MM.1S (cell line): ENCODE measurements at regions not wholly inside any gene's neighbourhood (a gene's known extent, or its start where the extent isn't known, plus 50 kb on each side); places are given as distances from the start of the nearest gene placed in this dataset.

Source experiments
- DNase-seq: peaks from one replicate; pipeline ENCODE4 v3.0.0-alpha.2; 2015
- H2AFZ ChIP-seq: fragments of 300-600 bp; sonication (generic); 2 replicates; pipeline ENCODE4 v1.6.0; 2016; ENCODE audit warnings: antibody characterized with exemption, low read length
- H3F3A ChIP-seq: fragments of 300-600 bp; sonication (generic); 2 replicates; pipeline ENCODE4 v1.6.1; 2016; ENCODE audit warnings: mild to moderate bottlenecking, antibody characterized with exemption, low read length, moderate library complexity, mixed read lengths; ENCODE audit not compliant: insufficient read depth
- H3K27ac ChIP-seq: fragments of 300-600 bp; sonication (generic); 2 replicates; pipeline ENCODE4 v1.5.1; 2016; ENCODE audit warnings: mild to moderate bottlenecking, low read length
- H3K27me3 ChIP-seq: fragments of 300-600 bp; sonication (generic); replicated peaks from 2 replicates; pipeline ENCODE4 v1.6.0; 2016; ENCODE audit warnings: low read length; ENCODE audit not compliant: insufficient read depth
- H3K36me3 ChIP-seq: fragments of 300-600 bp; sonication (generic); replicated peaks from 2 replicates; pipeline ENCODE4 v1.6.1; 2016; ENCODE audit warnings: mild to moderate bottlenecking, low read length, mixed read lengths; ENCODE audit not compliant: insufficient read depth
- H3K4me1 ChIP-seq: fragments of 300-600 bp; sonication (generic); 2 replicates; pipeline ENCODE4 v1.6.1; 2016; ENCODE audit warnings: low read length, mixed read lengths
- H3K4me2 ChIP-seq: fragments of 300-600 bp; sonication (generic); 2 replicates; pipeline ENCODE4 v1.6.0; 2016; ENCODE audit warnings: low read depth, low read length
- H3K4me3 ChIP-seq: fragments of 300-600 bp; sonication (generic); 2 replicates; pipeline ENCODE4 v1.5.1; 2016; ENCODE audit warnings: low read length, mixed read lengths
- H3K79me2 ChIP-seq: fragments of 300-600 bp; sonication (generic); 2 replicates; pipeline ENCODE4 v1.6.1; 2016; ENCODE audit warnings: mixed run types, low read length, mixed read lengths
- H3K9ac ChIP-seq: fragments of 300-600 bp; sonication (generic); 2 replicates; pipeline ENCODE4 v1.6.1; 2016; ENCODE audit warnings: low read length, mixed read lengths
- H3K9me2 ChIP-seq: fragments of 300-600 bp; sonication (generic); replicated peaks from 2 replicates; pipeline ENCODE4 v1.6.1; 2016; ENCODE audit warnings: mild to moderate bottlenecking, low read length, mixed read lengths; ENCODE audit not compliant: insufficient read depth
- H3K9me3 ChIP-seq: fragments of 300-600 bp; sonication (generic); replicated peaks from 2 replicates; pipeline ENCODE4 v1.6.1; 2016; ENCODE audit warnings: mild to moderate bottlenecking, low read length, mixed read lengths; ENCODE audit not compliant: insufficient read depth
- H4K20me1 ChIP-seq: fragments of 300-600 bp; sonication (generic); 2 replicates; pipeline ENCODE4 v1.6.1; 2016; ENCODE audit warnings: mild to moderate bottlenecking, low read length, moderate library complexity, mixed read lengths; ENCODE audit not compliant: insufficient read depth
- CTCF ChIP-seq: fragments of 300-600 bp; sonication (generic); IDR thresholded peaks from 2 replicates; pipeline ENCODE4 v1.5.1; 2016; ENCODE audit warnings: antibody characterized with exemption, low read length, mixed read lengths
- EZH2 ChIP-seq: fragments of 300-600 bp; sonication (generic); optimal IDR thresholded peaks from 2 replicates; pipeline ENCODE3; 2017; ENCODE audit warnings: low read depth, mild to moderate bottlenecking, antibody characterized with exemption, low read length, mixed read lengths
- EZH2phosphoT487 ChIP-seq: fragments of 300-600 bp; sonication (generic); IDR thresholded peaks from 2 replicates; pipeline ENCODE4 v1.6.1; 2018; ENCODE audit warnings: antibody characterized with exemption, low read length

- Histone ChIP-seq H3K4me3 (no peak overlapping the region), H3K36me3 (no peaks in the 10 kb centered on the region), H3K4me1 (no peaks in the 10 kb centered on the region), H3K9me2 (no peaks in the 10 kb centered on the region), H3K4me2 (no peak overlapping the region), H4K20me1 (no peaks in the 10 kb centered on the region), H2AFZ (no peak overlapping the region), H3K9me3 (no peaks in the 10 kb centered on the region), H3K27ac (no peak overlapping the region), H3F3A (no peaks in the 10 kb centered on the region), H3K9ac (no peak overlapping the region), H3K27me3 (no peaks in the 10 kb centered on the region), H3K79me2 (no peaks in the 10 kb centered on the region)
- no peak for DNase-seq
- TF ChIP-seq CTCF (no peak), EZH2 (no peak), EZH2phosphoT487 (no peak)
Observed at GRCh38 chr1:78325293-78325692, 165.5 kb upstream of the PTGFR start.

- H3K9ac ChIP-seq = no peak overlapping the region
- TF ChIP-seq CTCF (no peak), EZH2 (no peak), EZH2phosphoT487 (no peak)
- H3K9me3 ChIP-seq = no peaks in the 10 kb centered on the region
- H3K27ac ChIP-seq = no peak overlapping the region
- H3F3A ChIP-seq = no peaks in the 10 kb centered on the region
- H3K4me2 ChIP-seq = no peak overlapping the region
- no peaks in the 10 kb centered on the region for H4K20me1 ChIP-seq
- no peaks in the 10 kb centered on the region for H3K4me1 ChIP-seq
- no peak for DNase-seq
- no peaks in the 10 kb centered on the region for H3K79me2 ChIP-seq
- H3K9me2 ChIP-seq = no peaks in the 10 kb centered on the region
- no peak overlapping the region for H3K4me3 ChIP-seq
- no peaks in the 10 kb centered on the region for H3K36me3 ChIP-seq
- H3K27me3 ChIP-seq = no peaks in the 10 kb centered on the region
- H2AFZ ChIP-seq = no peak overlapping the region
Observed at GRCh38 chr1:78329475-78329874, 161.3 kb upstream of the PTGFR start.

- no peak for DNase-seq
- Histone ChIP-seq H3K9ac (no peak overlapping the region), H3K27ac (no peak overlapping the region), H2AFZ (no peak overlapping the region), H3K4me3 (no peak overlapping the region), H3K36me3 (no peaks in the 10 kb centered on the region), H3K9me3 (no peaks in the 10 kb centered on the region), H3K27me3 (no peaks in the 10 kb centered on the region), H3K4me2 (no peak overlapping the region), H3K79me2 (no peaks in the 10 kb centered on the region), H3F3A (no peaks in the 10 kb centered on the region), H4K20me1 (no peaks in the 10 kb centered on the region), H3K9me2 (no peaks in the 10 kb centered on the region), H3K4me1 (no peaks in the 10 kb centered on the region)
- TF ChIP-seq EZH2phosphoT487 (no peak), EZH2 (no peak), CTCF (no peak)
Observed at GRCh38 chr1:78331799-78332198, 159.0 kb upstream of the PTGFR start.
